IPS-NIHi7 (cell line): ENCODE measurements at regions not wholly inside any gene's neighbourhood (a gene's known extent, or its start where the extent isn't known, plus 50 kb on each side); places are given as distances from the start of the nearest gene placed in this dataset.

ENCODE experiments used
- DNase-seq: peaks from one replicate; pipeline ENCODE4 v3.0.0; 2012; ENCODE audit warnings: mixed read lengths; ENCODE audit errors: extremely low spot score

- DNase-seq, result no peak
These were observed 111.7 kb upstream of the IRF2BP2 start for GRCh38 chr1:234721476-234722269.

- no peak for DNase-seq
These were observed 110.9 kb upstream of the IRF2BP2 start for GRCh38 chr1:234720709-234721441.

GRCh38 chr1:234719454-234720251, 109.7 kb upstream of the IRF2BP2 start:
- DNase-seq, result no peak

GRCh38 chr1:234718496-234719453, 108.8 kb upstream of the IRF2BP2 start:
- no peak for DNase-seq

GRCh38 chr1:234716908-234717375, 107.0 kb upstream of the IRF2BP2 start:
- no peak for DNase-seq

GRCh38 chr1:234715252-234716014, 105.5 kb upstream of the IRF2BP2 start:
- DNase-seq, result no peak

GRCh38 chr1:234713859-234714258, 103.9 kb upstream of the IRF2BP2 start:
- no peak for DNase-seq

- DNase-seq, result no peak
These were observed 103.5 kb upstream of the IRF2BP2 start for GRCh38 chr1:234713440-234713839.

- no peak for DNase-seq
These were observed 102.9 kb upstream of the IRF2BP2 start for GRCh38 chr1:234712891-234713305.

GRCh38 chr1:234710936-234711724, 101.2 kb upstream of the IRF2BP2 start:
- no peak for DNase-seq

GRCh38 chr1:234710381-234710780, 100.4 kb upstream of the IRF2BP2 start:
- DNase-seq, result no peak

- no peak for DNase-seq
These were observed 99.7 kb upstream of the IRF2BP2 start for GRCh38 chr1:234709473-234710228.

GRCh38 chr1:234708700-234709395, 98.9 kb upstream of the IRF2BP2 start:
- no peak for DNase-seq

GRCh38 chr1:234707641-234708040, 97.7 kb upstream of the IRF2BP2 start:
- DNase-seq, result no peak

- DNase-seq, result no peak
These were observed 97.0 kb upstream of the IRF2BP2 start for GRCh38 chr1:234706931-234707330.

- DNase-seq, result no peak
These were observed 96.2 kb upstream of the IRF2BP2 start for GRCh38 chr1:234706199-234706598.

- no peak for DNase-seq
These were observed 95.6 kb upstream of the IRF2BP2 start for GRCh38 chr1:234705615-234706014.
